Lower leg skin (tissue), 4 donors: ENCODE measurements at regions not wholly inside any gene's neighbourhood (a gene's known extent, or its start where the extent isn't known, plus 50 kb on each side); places are given as distances from the start of the nearest gene placed in this dataset.

Source experiments
- DNase-seq, 2 donors: peaks; one replicate each; pipeline ENCODE4 v3.0.0-alpha.2; 2019; ENCODE audit warnings: low spot score in 2 of 2
- H3K4me3 ChIP-seq: fragments of 200-600 bp; sonication (generic); 2 replicates; pipeline ENCODE4 v1.5.1; 2017; ENCODE audit warnings: mild to moderate bottlenecking, low read depth; ENCODE audit not compliant: poor library complexity, severe bottlenecking
- CTCF ChIP-seq, 3 donors: fragments of 450-650 bp; IDR thresholded peaks; one replicate each; pipeline ENCODE4 v1.5.1; 2016; ENCODE audit warnings: antibody characterized with exemption in 3 of 3, mild to moderate bottlenecking in 3 of 3, moderate library complexity in 2 of 3
- POLR2A ChIP-seq, 2 donors: fragments of 450-650 bp; IDR thresholded peaks; one replicate each; pipeline ENCODE4 v1.6.1; 2016 to 2017; ENCODE audit warnings: antibody characterized with exemption in 2 of 2, mild to moderate bottlenecking in 1 of 2, moderate library complexity in 1 of 2
- WGBS, 2 donors: methylation state at CpG; one replicate each; pipeline ENCODE4 v1.1.5; 2018; 5-methylcytosine and 5-hydroxymethylcytosine counted together
- intact Hi-C: fragments of 100-400 bp; cut with DNase I; formaldehyde crosslinking; loops from one replicate; pipeline ENCODE4 v1.15.0; 2023; ENCODE audit warnings: low total_unique reads

- 65 to 74% methylated on average over 4 of the region's 4 CpGs for WGBS, 2 donors
- TF ChIP-seq POLR2A (IDR thresholded peaks at IDR 0.05) (no peak), CTCF (IDR thresholded peaks at IDR 0.05) (no peak)
- H3K4me3 ChIP-seq, result no peak overlapping the region
- DNase-seq, result no peak
- intact Hi-C loops, result no loop called here
These were observed 138.0 kb upstream of the BOD1L1 start for GRCh38 chr4:13765539-13765938.

GRCh38 chr4:13766761-13767540, 139.4 kb upstream of the BOD1L1 start:
- WGBS, 2 donors, result 42 to 50% methylated on average over 11 of the region's 11 CpGs
- intact Hi-C loops, result no loop called here
- H3K4me3 ChIP-seq, result no peak overlapping the region
- TF ChIP-seq CTCF (IDR thresholded peaks at IDR 0.05) (no peak), POLR2A (IDR thresholded peaks at IDR 0.05) (no peak)
- no peak for DNase-seq

GRCh38 chr4:13777341-13777740, 149.8 kb upstream of the BOD1L1 start:
- WGBS, 2 donors, result 0 to 48% methylated on average over 1 of the region's 1 CpG
- DNase-seq, result no peak
- no peak for TF ChIP-seq CTCF (IDR thresholded peaks at IDR 0.05)
- no peak for TF ChIP-seq POLR2A (IDR thresholded peaks at IDR 0.05)
- intact Hi-C loops, result no loop called here
- H3K4me3 ChIP-seq, result no peak overlapping the region

- WGBS, 2 donors, result 41 to 52% methylated on average over 1 of the region's 1 CpG
- no peak overlapping the region for H3K4me3 ChIP-seq
- intact Hi-C loops, result no loop called here
- TF ChIP-seq CTCF (IDR thresholded peaks at IDR 0.05), result no peak
- TF ChIP-seq POLR2A (IDR thresholded peaks at IDR 0.05), result no peak
- no peak for DNase-seq
These were observed 150.8 kb upstream of the BOD1L1 start for GRCh38 chr4:13778367-13778766.

- WGBS, 2 donors, result 68 to 83% methylated on average over 2 of the region's 2 CpGs
- intact Hi-C loops, result no loop called here
- no peak for DNase-seq
- TF ChIP-seq CTCF (IDR thresholded peaks at IDR 0.05) (no peak), POLR2A (IDR thresholded peaks at IDR 0.05) (no peak)
- no peak overlapping the region for H3K4me3 ChIP-seq
These were observed 154.7 kb upstream of the BOD1L1 start for GRCh38 chr4:13782231-13782630.
